Activated CD4-positive, alpha-beta T cell treated with anti-CD3 and anti-CD28 coated beads for 36 hours (primary cell): ENCODE measurements at regions not wholly inside any gene's neighbourhood (a gene's known extent, or its start where the extent isn't known, plus 50 kb on each side); places are given as distances from the start of the nearest gene placed in this dataset.

Experiments
- ATAC-seq: fragments of 200-7000 bp; cut with Tn5 transposase; one replicate; pipeline ENCODE4 v1.10.0; 2021; ENCODE audit warnings: mild to moderate bottlenecking, moderate library complexity
- CTCF ChIA-PET: fragments of 350-600 bp; sonication (Branson Sonifier 250); formaldehyde crosslinking; loops from one replicate; lab custom pipeline; 2021; ENCODE audit warnings: antibody characterized with exemption; lab: Charles Lee
- POLR2A ChIA-PET: fragments of 350-600 bp; sonication (Branson Sonifier 250); formaldehyde crosslinking; loops from one replicate; lab custom pipeline; 2021; ENCODE audit warnings: antibody characterized with exemption, inconsistent platforms; lab: Charles Lee
- DNase-seq: peaks from one replicate; pipeline ENCODE4 v3.0.0-alpha.2; 2020
- H3K27ac Mint-ChIP-seq: one replicate; pipeline ENCODE4 v1.8.0; 2021; ENCODE audit warnings: mixed read lengths
- H3K27me3 Mint-ChIP-seq: one replicate; pipeline ENCODE4 v1.8.0; 2021; ENCODE audit warnings: mixed read lengths
- H3K36me3 Mint-ChIP-seq: one replicate; pipeline ENCODE4 v1.8.0; 2021; ENCODE audit warnings: low read depth, mixed read lengths
- H3K4me1 Mint-ChIP-seq: one replicate; pipeline ENCODE4 v1.8.0; 2021; ENCODE audit warnings: mixed read lengths
- H3K4me3 Mint-ChIP-seq: one replicate; pipeline ENCODE4 v1.8.0; 2021; ENCODE audit warnings: mild to moderate bottlenecking, moderate library complexity, mixed read lengths
- H3K9me3 Mint-ChIP-seq: one replicate; pipeline ENCODE4 v1.8.0; 2021; ENCODE audit warnings: low read depth, mixed read lengths
- intact Hi-C, 2 experiments: fragments of 100-400 bp; cut with DNase I in 1 of 2; cut with micrococcal nuclease in 1 of 2; formaldehyde crosslinking; loops; one replicate each; pipeline versions ENCODE4 v1.14.2 to v1.15.1; 2022 to 2024; cut with DNase I, micrococcal nuclease

GRCh38 chr13:104584481-104584880 lies 1518.3 kb upstream of the SLC10A2 start:
- CTCF ChIA-PET = no interaction called here

GRCh38 chr13:104580931-104581330 lies 1514.7 kb upstream of the SLC10A2 start:
- Mint-ChIP-seq H3K27me3 (no peaks in the 10 kb centered on the region), H3K4me3 (no peak overlapping the region), H3K4me1 (no peaks in the 10 kb centered on the region), H3K36me3 (no peaks in the 10 kb centered on the region), H3K27ac (no peak overlapping the region), H3K9me3 (no peaks in the 10 kb centered on the region)
- POLR2A ChIA-PET = no interaction called here
- CTCF ChIA-PET = no interaction called here
- DNase-seq (no peak), ATAC-seq (no peak)
- intact Hi-C loops = no loop called here

More at GRCh38 chr13:104584481-104584880, 1518.3 kb upstream of the SLC10A2 start:
- no peak for DNase-seq
- POLR2A ChIA-PET = no interaction called here
- intact Hi-C loops = no loop called here
- no peak overlapping the region for H3K27ac Mint-ChIP-seq
- H3K27me3 Mint-ChIP-seq = no peaks in the 10 kb centered on the region
- ATAC-seq = no peak
- no peaks in the 10 kb centered on the region for H3K9me3 Mint-ChIP-seq
- H3K4me1 Mint-ChIP-seq = no peaks in the 10 kb centered on the region
- H3K4me3 Mint-ChIP-seq = no peak overlapping the region
- no peaks in the 10 kb centered on the region for H3K36me3 Mint-ChIP-seq

GRCh38 chr13:104577071-104577815 lies 1511.0 kb upstream of the SLC10A2 start:
- ATAC-seq = no peak
- intact Hi-C loops = no loop called here
- POLR2A ChIA-PET = no interaction called here
- Mint-ChIP-seq H3K9me3 (peaks cover 1% of the 10 kb centered on the region), H3K36me3 (no peaks in the 10 kb centered on the region), H3K27me3 (no peaks in the 10 kb centered on the region), H3K4me3 (no peak overlapping the region), H3K27ac (no peak overlapping the region), H3K4me1 (no peaks in the 10 kb centered on the region)
- CTCF ChIA-PET = no interaction called here
- DNase-seq = no peak

DNA sequence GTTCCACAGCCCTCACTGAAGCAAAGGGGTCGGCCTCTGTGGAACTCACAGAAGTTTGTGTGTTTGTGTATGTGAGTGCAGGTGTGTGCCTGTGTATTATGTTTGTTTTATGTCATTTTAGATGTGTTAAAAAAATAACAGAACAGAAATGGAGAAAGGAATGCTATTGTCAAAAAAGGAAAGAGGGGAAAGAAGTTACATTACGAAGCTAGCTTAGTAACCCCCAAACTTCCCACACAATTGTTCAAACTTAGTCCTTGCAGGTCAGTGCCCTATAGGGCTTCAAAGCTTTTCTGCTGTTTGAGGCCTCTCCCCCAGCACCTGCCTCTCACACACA lies 1505.6 kb upstream of the SLC10A2 start:
- Mint-ChIP-seq H3K4me1 (no peaks in the 10 kb centered on the region), H3K9me3 (peaks cover 1% of the 10 kb centered on the region), H3K36me3 (no peaks in the 10 kb centered on the region), H3K27me3 (no peaks in the 10 kb centered on the region), H3K27ac (no peak overlapping the region), H3K4me3 (no peak overlapping the region)
- CTCF ChIA-PET = no interaction called here
- POLR2A ChIA-PET = no interaction called here
- no peak for ATAC-seq
- no peak for DNase-seq
- intact Hi-C loops = no loop called here

DNA sequence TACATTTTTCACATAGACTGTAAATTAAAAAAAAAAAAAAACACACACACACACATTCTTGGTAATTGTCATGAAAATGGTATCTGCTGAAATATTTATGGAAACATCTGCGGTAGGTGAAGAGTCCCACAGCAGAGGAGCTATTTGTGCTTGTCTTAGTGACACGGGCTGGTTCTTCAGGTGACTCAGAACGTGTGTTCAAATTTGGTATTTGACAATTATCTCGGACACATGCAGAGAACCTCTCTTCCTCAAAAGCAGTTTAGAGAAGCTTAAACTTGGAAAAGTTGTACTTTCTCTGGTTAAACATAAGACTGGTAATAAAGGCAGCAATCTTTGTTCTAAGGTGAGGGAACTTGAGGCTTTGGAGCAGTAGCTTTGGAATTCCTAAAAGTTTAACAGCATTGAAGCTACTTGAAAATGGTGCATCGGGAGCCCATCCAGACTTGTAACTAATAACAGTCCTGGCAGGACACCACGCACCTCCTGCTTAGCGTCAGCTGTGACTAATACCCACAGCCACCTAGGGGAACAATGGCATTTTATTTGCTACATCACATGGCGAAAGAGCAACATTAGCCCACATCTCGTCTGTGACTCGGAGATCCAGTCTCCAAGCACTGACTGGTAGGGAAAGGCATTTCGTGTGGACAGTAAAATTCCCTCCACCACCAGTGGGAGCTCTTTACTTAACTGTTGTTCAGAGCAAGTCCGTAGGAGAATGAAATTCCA lies 1505.1 kb upstream of the SLC10A2 start:
- intact Hi-C loops = no loop called here
- no peak for ATAC-seq
- H3K4me1 Mint-ChIP-seq = no peaks in the 10 kb centered on the region

GRCh38 chr13:104567114-104567513 lies 1500.9 kb upstream of the SLC10A2 start:
- ATAC-seq (no peak), DNase-seq (no peak)
- Mint-ChIP-seq H3K36me3 (no peaks in the 10 kb centered on the region), H3K9me3 (no peaks in the 10 kb centered on the region), H3K4me1 (no peaks in the 10 kb centered on the region), H3K4me3 (no peak overlapping the region), H3K27ac (no peak overlapping the region), H3K27me3 (peaks cover 3% of the 10 kb centered on the region)
- intact Hi-C loops = no loop called here
- ChIA-PET CTCF (no interaction called here), POLR2A (no interaction called here)

More for the DNA sequence above, 1505.1 kb upstream of the SLC10A2 start:
- H3K27me3 Mint-ChIP-seq = no peaks in the 10 kb centered on the region
- no peak overlapping the region for H3K27ac Mint-ChIP-seq
- no peak overlapping the region for H3K4me3 Mint-ChIP-seq
- ChIA-PET CTCF (no interaction called here), POLR2A (no interaction called here)
- no peaks in the 10 kb centered on the region for H3K36me3 Mint-ChIP-seq
- peaks cover 1% of the 10 kb centered on the region for H3K9me3 Mint-ChIP-seq
- peak; percentile 4 for DNase-seq

DNA sequence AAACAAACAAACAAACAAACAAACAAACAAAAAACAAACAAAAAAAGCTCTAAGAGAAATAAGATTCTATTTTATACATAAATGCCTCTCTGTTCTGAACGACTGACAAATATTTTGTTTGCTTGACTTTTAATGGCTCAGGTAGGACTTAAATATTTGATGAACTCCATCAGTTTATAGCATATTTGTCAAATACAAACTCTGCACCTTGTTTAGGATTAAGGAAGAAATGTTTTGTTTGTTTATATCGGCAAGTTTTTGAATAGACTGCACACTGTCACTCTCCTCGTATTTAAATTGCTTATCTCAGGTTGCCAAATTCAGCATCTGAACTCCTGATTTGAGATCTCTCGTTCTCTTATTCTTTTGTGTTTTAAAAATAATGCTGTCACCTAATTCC lies 1499.7 kb upstream of the SLC10A2 start:
- Mint-ChIP-seq H3K4me3 (no peak overlapping the region), H3K4me1 (no peaks in the 10 kb centered on the region), H3K9me3 (no peaks in the 10 kb centered on the region), H3K27ac (no peak overlapping the region), H3K36me3 (no peaks in the 10 kb centered on the region), H3K27me3 (peaks cover 3% of the 10 kb centered on the region)
- POLR2A ChIA-PET = no interaction called here
- intact Hi-C loops = no loop called here
- CTCF ChIA-PET = no interaction called here
- ATAC-seq (no peak), DNase-seq (no peak)

GRCh38 chr13:104553896-104554295 lies 1487.7 kb upstream of the SLC10A2 start:
- H3K4me1 Mint-ChIP-seq = no peaks in the 10 kb centered on the region
- DNase-seq = no peak
- POLR2A ChIA-PET = no interaction called here
- CTCF ChIA-PET = no interaction called here
- H3K36me3 Mint-ChIP-seq = no peaks in the 10 kb centered on the region
- no peak for ATAC-seq
- H3K4me3 Mint-ChIP-seq = no peak overlapping the region
- no peaks in the 10 kb centered on the region for H3K27me3 Mint-ChIP-seq
- no peak overlapping the region for H3K27ac Mint-ChIP-seq
- no peaks in the 10 kb centered on the region for H3K9me3 Mint-ChIP-seq
- intact Hi-C loops = no loop called here

- intact Hi-C loops = no loop called here
- CTCF ChIA-PET = no interaction called here
- Mint-ChIP-seq H3K4me3 (no peak overlapping the region), H3K27ac (no peak overlapping the region), H3K9me3 (no peaks in the 10 kb centered on the region), H3K27me3 (no peaks in the 10 kb centered on the region), H3K36me3 (no peaks in the 10 kb centered on the region), H3K4me1 (no peaks in the 10 kb centered on the region)
- POLR2A ChIA-PET = no interaction called here
- ATAC-seq = no peak
- DNase-seq = no peak
These were observed 1487.0 kb upstream of the SLC10A2 start for GRCh38 chr13:104553186-104553585.

- H3K4me1 Mint-ChIP-seq = no peaks in the 10 kb centered on the region
- ATAC-seq (no peak), DNase-seq (peak; percentile 9)
- H3K4me3 Mint-ChIP-seq = no peak overlapping the region
- H3K9me3 Mint-ChIP-seq = no peaks in the 10 kb centered on the region
- POLR2A ChIA-PET = no interaction called here
- intact Hi-C loops = no loop called here
- peaks cover 2% of the 10 kb centered on the region for H3K27me3 Mint-ChIP-seq
- CTCF ChIA-PET = no interaction called here
- H3K27ac Mint-ChIP-seq = no peak overlapping the region
- no peaks in the 10 kb centered on the region for H3K36me3 Mint-ChIP-seq
These were observed 1468.6 kb upstream of the SLC10A2 start for GRCh38 chr13:104534847-104535246.

- ChIA-PET POLR2A (no interaction called here), CTCF (no interaction called here)
- H3K36me3 Mint-ChIP-seq = no peaks in the 10 kb centered on the region
- ATAC-seq = no peak
- H3K27ac Mint-ChIP-seq = no peak overlapping the region
- no peaks in the 10 kb centered on the region for H3K4me1 Mint-ChIP-seq
- H3K9me3 Mint-ChIP-seq = no peaks in the 10 kb centered on the region
- intact Hi-C loops = no loop called here
- DNase-seq = no peak
- H3K4me3 Mint-ChIP-seq = no peak overlapping the region
- H3K27me3 Mint-ChIP-seq = peaks cover 2% of the 10 kb centered on the region
These were observed 1465.9 kb upstream of the SLC10A2 start for GRCh38 chr13:104532132-104532531.

- Mint-ChIP-seq H3K27me3 (peaks cover 2% of the 10 kb centered on the region), H3K36me3 (no peaks in the 10 kb centered on the region), H3K9me3 (no peaks in the 10 kb centered on the region), H3K4me3 (no peak overlapping the region), H3K27ac (no peak overlapping the region), H3K4me1 (no peaks in the 10 kb centered on the region)
- ATAC-seq (no peak), DNase-seq (no peak)
- POLR2A ChIA-PET = no interaction called here
- CTCF ChIA-PET = no interaction called here
- intact Hi-C loops = no loop called here
These were observed 1464.5 kb upstream of the SLC10A2 start for GRCh38 chr13:104530741-104531140.
